ENCODE measurements at regions not wholly inside any gene's neighbourhood (a gene's known extent, or its start where the extent isn't known, plus 50 kb on each side); places are given as distances from the start of the nearest gene placed in this dataset.

DNA sequence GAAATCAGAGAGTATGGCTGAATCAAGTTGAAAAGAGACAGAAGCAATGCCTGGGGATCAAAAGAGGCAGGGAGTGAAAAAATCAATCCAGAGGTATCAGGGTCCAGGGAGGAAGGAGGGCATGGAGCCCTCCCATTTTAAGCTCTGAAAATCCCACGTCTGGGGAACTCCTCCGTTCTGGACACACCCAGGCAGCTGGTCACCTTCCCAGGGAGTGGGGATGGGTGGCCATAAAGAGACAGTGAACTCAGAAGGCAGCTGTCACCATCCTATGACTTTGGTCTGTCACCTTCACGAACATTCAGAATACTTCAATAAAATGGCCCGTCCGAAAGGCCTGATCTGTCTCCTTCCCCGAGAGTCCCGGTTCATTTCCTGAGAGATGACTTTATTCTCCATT, 71.6 kb downstream of the MAP1LC3B2 start:
- ATAC-seq, result no peak
- H3K4me1 ChIP-seq, result peaks cover 0 to 15% of the 10 kb centered on the region in 2 donors
- DNase-seq, result no peak
- no peaks in the 10 kb centered on the region for H3K36me3 ChIP-seq
- no peak overlapping the region for H3K27ac ChIP-seq
- no peaks in the 10 kb centered on the region for H3K27me3 ChIP-seq
- intact Hi-C loops (cut with DNase I), result no loop called here
- TF ChIP-seq, protein P1, sequence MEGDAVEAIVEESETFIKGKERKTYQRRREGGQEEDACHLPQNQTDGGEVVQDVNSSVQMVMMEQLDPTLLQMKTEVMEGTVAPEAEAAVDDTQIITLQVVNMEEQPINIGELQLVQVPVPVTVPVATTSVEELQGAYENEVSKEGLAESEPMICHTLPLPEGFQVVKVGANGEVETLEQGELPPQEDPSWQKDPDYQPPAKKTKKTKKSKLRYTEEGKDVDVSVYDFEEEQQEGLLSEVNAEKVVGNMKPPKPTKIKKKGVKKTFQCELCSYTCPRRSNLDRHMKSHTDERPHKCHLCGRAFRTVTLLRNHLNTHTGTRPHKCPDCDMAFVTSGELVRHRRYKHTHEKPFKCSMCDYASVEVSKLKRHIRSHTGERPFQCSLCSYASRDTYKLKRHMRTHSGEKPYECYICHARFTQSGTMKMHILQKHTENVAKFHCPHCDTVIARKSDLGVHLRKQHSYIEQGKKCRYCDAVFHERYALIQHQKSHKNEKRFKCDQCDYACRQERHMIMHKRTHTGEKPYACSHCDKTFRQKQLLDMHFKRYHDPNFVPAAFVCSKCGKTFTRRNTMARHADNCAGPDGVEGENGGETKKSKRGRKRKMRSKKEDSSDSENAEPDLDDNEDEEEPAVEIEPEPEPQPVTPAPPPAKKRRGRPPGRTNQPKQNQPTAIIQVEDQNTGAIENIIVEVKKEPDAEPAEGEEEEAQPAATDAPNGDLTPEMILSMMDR (IDR thresholded peaks at IDR 0.05), result no peak
- no peak overlapping the region for H3K4me3 ChIP-seq
- no peaks in the 10 kb centered on the region for H3K9me3 ChIP-seq

DNA sequence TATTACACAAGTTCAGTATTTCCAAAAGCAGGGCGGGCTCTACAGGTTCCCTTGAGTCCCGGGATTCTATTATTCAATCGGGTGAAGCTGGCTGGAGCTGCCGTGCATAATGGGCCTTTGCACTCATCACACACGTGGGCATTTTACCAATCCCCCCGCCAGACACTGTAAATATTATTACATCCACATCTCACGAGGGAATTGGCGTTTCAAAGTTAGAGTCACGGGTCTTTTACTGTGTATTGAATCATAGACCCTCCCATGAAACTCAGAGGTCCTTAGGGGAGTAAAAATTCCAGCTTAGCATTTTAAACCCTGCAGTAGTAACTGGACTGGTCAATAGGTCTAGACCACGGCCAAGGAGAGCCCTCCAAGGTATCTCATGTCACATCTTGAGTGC, 70.3 kb downstream of the MAP1LC3B2 start:
- H3K4me3 ChIP-seq, result no peak overlapping the region
- intact Hi-C loops (cut with DNase I), result no loop called here
- ATAC-seq, result no peak

GRCh38 chr12:116628989-116629388, 69.8 kb downstream of the MAP1LC3B2 start:
- Histone ChIP-seq H3K27me3 (no peaks in the 10 kb centered on the region), H3K4me3 (no peak overlapping the region), H3K9me3 (no peaks in the 10 kb centered on the region), H3K4me1 (no peaks in the 10 kb centered on the region), H3K27ac (no peak overlapping the region), H3K36me3 (no peaks in the 10 kb centered on the region)
- DNase-seq, result no peak
- intact Hi-C loops (cut with DNase I), result no loop called here
- no peak for ATAC-seq
- TF ChIP-seq, protein P1 (IDR thresholded peaks at IDR 0.05), result no peak

More for the DNA sequence above, 70.3 kb downstream of the MAP1LC3B2 start:
- DNase-seq, result no peak
- TF ChIP-seq, protein P1 (IDR thresholded peaks at IDR 0.05), result no peak
- H3K27ac ChIP-seq, result no peak overlapping the region
- no peaks in the 10 kb centered on the region for H3K36me3 ChIP-seq
- peaks cover 0 to 2% of the 10 kb centered on the region in 2 donors for H3K4me1 ChIP-seq
- H3K27me3 ChIP-seq, result no peaks in the 10 kb centered on the region
- no peaks in the 10 kb centered on the region for H3K9me3 ChIP-seq

DNA sequence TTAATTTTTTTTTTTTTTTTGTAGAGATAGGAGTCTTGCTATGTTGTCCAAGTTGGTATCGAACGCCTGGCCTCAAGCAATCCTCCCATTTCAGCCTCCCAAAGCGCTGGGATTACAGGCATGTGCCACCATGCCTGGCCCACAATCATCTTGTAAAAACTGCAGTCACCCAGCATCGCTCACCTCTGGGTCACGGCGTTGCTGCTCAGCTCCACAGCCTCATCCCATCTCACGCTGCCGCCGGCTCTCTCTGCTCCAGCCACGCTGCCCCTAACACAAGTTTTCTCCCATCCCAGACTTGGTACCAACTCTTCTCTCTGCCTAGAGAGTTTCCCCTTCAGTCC, 69.2 kb downstream of the MAP1LC3B2 start:
- no peak for ATAC-seq
- no peaks in the 10 kb centered on the region for H3K4me1 ChIP-seq
- H3K27ac ChIP-seq, result no peak overlapping the region
- DNase-seq, result no peak
- H3K9me3 ChIP-seq, result peaks cover 0 to 2% of the 10 kb centered on the region in 2 donors
- TF ChIP-seq, protein P1 (IDR thresholded peaks at IDR 0.05), result no peak
- H3K36me3 ChIP-seq, result no peaks in the 10 kb centered on the region
- intact Hi-C loops (cut with DNase I), result no loop called here
- no peaks in the 10 kb centered on the region for H3K27me3 ChIP-seq
- H3K4me3 ChIP-seq, result no peak overlapping the region
